K562 (cell line): ENCODE measurements at regions not wholly inside any gene's neighbourhood (a gene's known extent, or its start where the extent isn't known, plus 50 kb on each side); places are given as distances from the start of the nearest gene placed in this dataset.

Experiments used
- ATAC-seq: fragments of 200-7000 bp; cut with Tn5 transposase; 3 replicates; pipeline ENCODE4 v1.9.1; 2020; ENCODE audit warnings: moderate library complexity
- BruUV-seq: library from RNA; stranded (reverse); fragments of 400-500 nt; replicated peaks from 2 replicates; lab custom pipeline; 2021; lab: Mats Ljungman, UMichigan
- CTCF ChIA-PET: fragments of 300-600 bp; formaldehyde crosslinking; extraction: SDS; loops from one replicate; lab custom pipeline; 2021; ENCODE audit warnings: low intra/inter-chr PET ratio; lab: Yijun Ruan, JAX
- POLR2A ChIA-PET: fragments of 300-600, 350-650 bp; sonication (Branson Sonifier 250); formaldehyde crosslinking; extraction: SDS; loops from one replicate; lab custom pipeline; 2021; ENCODE audit warnings: antibody characterized with exemption, inconsistent platforms; lab: Yijun Ruan, JAX
- DNase-seq, 4 experiments: peaks; one replicate each; pipeline versions ENCODE4 v3.0.0 to v3.0.0-alpha.2; 2011 to 2018; ENCODE audit warnings: low spot score in 3 of 4, mixed read lengths in 3 of 4; ENCODE audit errors: extremely low read depth in 1 of 4
- FAIRE-seq: peaks from 2 replicates; lab custom pipeline; 2011; peaks lifted over from hg19 to GRCh38; lab: Jason Lieb, UNC
- H2AFZ ChIP-seq: 2 replicates; pipeline ENCODE4 v1.6.0; 2011; ENCODE audit warnings: low read depth, low read length, control low read depth, inconsistent platforms
- H3K27ac ChIP-seq: fragments of 200-600 bp; 3 replicates; pipeline ENCODE4 v1.8.0; 2011; ENCODE audit warnings: low read depth, mild to moderate bottlenecking, control low read depth, inconsistent platforms, low read length, moderate library complexity, mixed read lengths; ENCODE audit errors: extremely low read depth
- H3K27me3 ChIP-seq, 2 experiments: fragments of 300-600 bp in 1 of 2; 2 replicates in 1 of 2; 3 replicates in 1 of 2; pipeline versions ENCODE4 v1.6.0 to v1.8.0; 2011; ENCODE audit warnings: inconsistent platforms in 2 of 2, low read length in 2 of 2, mild to moderate bottlenecking in 1 of 2, mixed read lengths in 1 of 2, moderate library complexity in 1 of 2; ENCODE audit not compliant: control insufficient read depth in 2 of 2, insufficient read depth in 2 of 2
- H3K36me3 ChIP-seq: fragments of 300-600 bp; 3 replicates; pipeline ENCODE4 v1.8.0; 2011; ENCODE audit warnings: mild to moderate bottlenecking, low read length, inconsistent platforms; ENCODE audit not compliant: control insufficient read depth, insufficient read depth
- H3K4me1 ChIP-seq, 2 experiments: fragments of 200-600 bp in 1 of 2; replicated peaks in 1 of 2; 2 replicates in 1 of 2; 3 replicates in 1 of 2; pipeline versions ENCODE4 v1.5.1 to v1.8.0; 2011; ENCODE audit warnings: inconsistent platforms in 2 of 2, low read length in 2 of 2, mild to moderate bottlenecking in 1 of 2, mixed read lengths in 1 of 2, moderate library complexity in 1 of 2; ENCODE audit not compliant: control insufficient read depth in 2 of 2, insufficient read depth in 2 of 2
- H3K4me2 ChIP-seq: 2 replicates; pipeline ENCODE4 v1.6.1; 2011; ENCODE audit warnings: low read length, control low read depth, inconsistent platforms, mixed read lengths; ENCODE audit not compliant: insufficient read depth
- H3K4me3 ChIP-seq: fragments of 200-600 bp; sonication (generic), shearing (Covaris generic); 2 replicates; pipeline ENCODE4 v1.5.1; 2016; ENCODE audit warnings: control low read depth, inconsistent platforms
- H3K79me2 ChIP-seq: fragments of 200-600 bp; 3 replicates; pipeline ENCODE4 v1.8.0; 2011; ENCODE audit warnings: low read length, inconsistent platforms; ENCODE audit not compliant: control insufficient read depth, insufficient read depth
- H3K9ac ChIP-seq, 2 experiments: 2 replicates each; pipeline versions ENCODE4 v1.6.0 to v1.6.1; 2011; ENCODE audit warnings: low read depth in 2 of 2, low read length in 2 of 2, control low read depth in 1 of 2, inconsistent platforms in 1 of 2, mild to moderate bottlenecking in 1 of 2, mixed read lengths in 1 of 2; ENCODE audit not compliant: insufficient read depth in 1 of 2
- H3K9me1 ChIP-seq: one replicate; pipeline ENCODE4 v1.6.0; 2011; ENCODE audit warnings: inconsistent platforms, mild to moderate bottlenecking, low read length, moderate library complexity; ENCODE audit not compliant: control insufficient read depth, insufficient read depth
- H3K9me3 ChIP-seq: replicated peaks from 2 replicates; pipeline ENCODE4 v1.5.1; 2011; ENCODE audit warnings: low read depth, low read length, inconsistent platforms; ENCODE audit not compliant: control insufficient read depth, insufficient read depth
- H4K20me1 ChIP-seq: replicated peaks from 2 replicates; pipeline ENCODE4 v1.6.1; 2011; ENCODE audit warnings: low read length, inconsistent platforms, mixed read lengths; ENCODE audit not compliant: control insufficient read depth, insufficient read depth
- ARHGAP35 ChIP-seq: fragments of 450-650 bp; IDR thresholded peaks from 2 replicates; pipeline ENCODE4 v1.6.1; 2018; ENCODE audit not compliant: partially characterized antibody
- CBX3 ChIP-seq, 2 experiments: IDR thresholded peaks; 1 replicate in 1 of 2; 2 replicates in 1 of 2; pipeline ENCODE4 v1.6.1; 2012; ENCODE audit warnings: inconsistent platforms in 2 of 2, low read length in 2 of 2, borderline replicate concordance in 1 of 2, control low read depth in 1 of 2
- FOXK2 ChIP-seq, 2 experiments: fragments of 450-650 bp; IDR thresholded peaks in 1 of 2; conservative IDR thresholded peaks in 1 of 2; 2 replicates each; pipeline ENCODE4 v1.6.1; 2016; ENCODE audit warnings: low read depth in 2 of 2, mild to moderate bottlenecking in 1 of 2
- JUND ChIP-seq, 2 experiments: IDR thresholded peaks; 2 replicates in 1 of 2; 3 replicates in 1 of 2; pipeline ENCODE4 v1.6.1; 2011; ENCODE audit warnings: borderline replicate concordance in 2 of 2, low read depth in 2 of 2, low read length in 2 of 2, improper control_type of control experiment in 1 of 2, missing biosample characterization in 1 of 2, missing genetic modification characterization in 1 of 2, missing genetic modification reagents in 1 of 2
- LARP7 ChIP-seq: fragments of 450-650 bp; IDR thresholded peaks from 2 replicates; pipeline ENCODE4 v1.6.1; 2016
- MCM7 ChIP-seq, 2 experiments: fragments of 450-650 bp; IDR thresholded peaks; 2 replicates each; pipeline ENCODE4 v1.6.1; 2016 to 2018
- NR1H2 ChIP-seq: sonication (generic); formaldehyde crosslinking; IDR thresholded peaks from 2 replicates; pipeline ENCODE4 v1.4.0; 2020; ENCODE audit warnings: mild to moderate bottlenecking, missing genetic modification reagents
- PTTG1 ChIP-seq: fragments of 450-650 bp; IDR thresholded peaks from 2 replicates; pipeline ENCODE4 v1.6.1; 2016; ENCODE audit warnings: low read depth, mild to moderate bottlenecking, missing genetic modification characterization, missing compliant biosample characterization
- WGBS: fragments of 100-300 bp; shearing (Covaris generic); methylation state at CpG from one replicate; pipeline ENCODE4 v1.1.6; 2016; ENCODE audit warnings: low coverage, mixed read lengths; ENCODE audit not compliant: insufficient coverage; ENCODE audit errors: missing lambda C conversion rate; 5-methylcytosine and 5-hydroxymethylcytosine counted together
- in situ Hi-C: fragments of 300-500 bp; cut with MboI; formaldehyde crosslinking; loops from 4 replicates; pipeline ENCODE4 v1.15.0; 2018; ENCODE audit warnings: inconsistent platforms, mixed read lengths
- intact Hi-C: fragments of 100-400 bp; cut with micrococcal nuclease; formaldehyde crosslinking; loops from 2 replicates; pipeline ENCODE4 v1.14.2; 2022
- TF ChIP-seq, protein P1 (sequence below): fragments of 450-650 bp; formaldehyde crosslinking; IDR thresholded peaks from 2 replicates; pipeline ENCODE4 v1.4.0; 2022; ENCODE audit warnings: missing genetic modification characterization
- TF ChIP-seq, protein P2 (sequence below): fragments of 450-650 bp; IDR thresholded peaks from 2 replicates; pipeline ENCODE4 v1.6.1; 2014; ENCODE audit warnings: low read depth, mild to moderate bottlenecking, moderate library complexity, borderline replicate concordance
- TF ChIP-seq, protein P3 (sequence below): fragments of 450-650 bp; IDR thresholded peaks from 2 replicates; pipeline ENCODE4 v1.6.1; 2016; ENCODE audit warnings: antibody characterized with exemption
- TF ChIP-seq, protein P4 (sequence below), 2 experiments: fragments of 450-650 bp; conservative IDR thresholded peaks; 2 replicates each; pipeline ENCODE4 v1.6.1; 2017; ENCODE audit warnings: mild to moderate bottlenecking in 2 of 2, moderate library complexity in 2 of 2
- TF ChIP-seq, protein P5 (sequence below): fragments of 450-650 bp; formaldehyde crosslinking; conservative IDR thresholded peaks from 2 replicates; pipeline ENCODE4 v1.4.0; 2022; ENCODE audit warnings: mild to moderate bottlenecking, missing genetic modification characterization

DNA sequence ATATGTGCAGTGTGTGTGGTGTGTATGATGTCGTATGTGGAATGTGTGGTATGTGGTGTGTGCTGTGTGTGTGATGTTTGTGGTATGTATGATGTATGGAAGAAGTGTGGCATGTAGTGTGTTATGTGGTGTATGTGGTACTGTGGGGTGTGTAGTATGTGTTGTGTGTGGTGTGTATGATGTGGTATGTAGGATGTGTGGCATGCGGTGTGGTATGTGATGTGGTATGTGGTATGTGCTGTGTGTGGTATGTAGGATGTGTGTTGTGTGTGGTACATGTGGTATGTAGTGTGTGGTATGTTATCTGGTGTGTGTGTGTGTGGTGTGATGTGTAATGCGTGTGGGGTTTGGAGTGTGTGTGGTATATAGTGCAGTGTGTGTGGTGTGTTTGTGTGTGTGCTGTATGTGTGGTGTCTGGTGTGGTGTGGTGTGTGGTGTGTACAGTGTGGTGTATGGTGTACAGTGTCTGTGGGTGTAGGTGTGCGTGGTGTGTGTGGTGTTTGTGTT, 129.6 kb downstream of the ATP6V0E2 start:
- FAIRE-seq (peak; percentile 74), DNase-seq (peak in 3 of 4 experiments; percentile 4 to 8 (median 6)), ATAC-seq (no peak)
- Histone ChIP-seq H4K20me1 (no peaks in the 10 kb centered on the region; the same call in 1 of the 2 replicates), H3K79me2 (no peaks in the 10 kb centered on the region), H3K9ac (no peak overlapping the region), H3K4me2 (no peak overlapping the region), H3K36me3 (no peaks in the 10 kb centered on the region), H3K9me1 (no peaks in the 10 kb centered on the region), H3K4me3 (no peak overlapping the region), H3K9me3 (no peaks in the 10 kb centered on the region; the same call in 1 of the 2 replicates), H3K4me1 (no peaks in the 10 kb centered on the region), H3K27ac (no peak overlapping the region; the same call in 2 of the 3 replicates), H2AFZ (no peak overlapping the region), H3K27me3 (peaks cover 2 to 3% of the 10 kb centered on the region in 2 experiments; a peak in 1 of 5 replicates)
- ChIA-PET CTCF (no interaction called here), POLR2A (no interaction called here)
- intact Hi-C loops (no loop called here), in situ Hi-C loops (no loop called here)
- BruUV-seq: no TSS peak
- WGBS: 7% methylated on average over 4 of the region's 4 CpGs
- TF ChIP-seq LARP7 (peak; percentile 86; the same call in 1 of the 2 replicates), PTTG1 (no peak), JUND (IDR thresholded peaks at IDR 0.05; ENCODE audit: borderline replicate concordance, low read depth, low read length) (no peak), JUND (tag; IDR thresholded peaks at IDR 0.05; ENCODE audit: borderline replicate concordance, low read depth, low read length) (no peak), ARHGAP35 (peak; percentile 37), NR1H2 (CRISPR knock-in tag) (no peak), MCM7 (IDR thresholded peaks at IDR 0.05) (peak in 1 of 2 experiments; percentile 38; a peak in 1 of 4 replicates), CBX3 (IDR thresholded peaks at IDR 0.05; ENCODE audit: borderline replicate concordance in 1 of 2, low read length in 2 of 2) (peak in 1 of 2 experiments; percentile 21; a peak in 1 of 3 replicates), FOXK2 (conservative IDR thresholded peaks at IDR 0.05 in 1 of 2, IDR thresholded peaks at IDR 0.05 in 1 of 2; ENCODE audit: low read depth in 2 of 2) (0 out of 4 replicates have a peak, but pooled peaks of 1 of the 2 experiments have one; percentile 27)
- TF ChIP-seq, protein P1, sequence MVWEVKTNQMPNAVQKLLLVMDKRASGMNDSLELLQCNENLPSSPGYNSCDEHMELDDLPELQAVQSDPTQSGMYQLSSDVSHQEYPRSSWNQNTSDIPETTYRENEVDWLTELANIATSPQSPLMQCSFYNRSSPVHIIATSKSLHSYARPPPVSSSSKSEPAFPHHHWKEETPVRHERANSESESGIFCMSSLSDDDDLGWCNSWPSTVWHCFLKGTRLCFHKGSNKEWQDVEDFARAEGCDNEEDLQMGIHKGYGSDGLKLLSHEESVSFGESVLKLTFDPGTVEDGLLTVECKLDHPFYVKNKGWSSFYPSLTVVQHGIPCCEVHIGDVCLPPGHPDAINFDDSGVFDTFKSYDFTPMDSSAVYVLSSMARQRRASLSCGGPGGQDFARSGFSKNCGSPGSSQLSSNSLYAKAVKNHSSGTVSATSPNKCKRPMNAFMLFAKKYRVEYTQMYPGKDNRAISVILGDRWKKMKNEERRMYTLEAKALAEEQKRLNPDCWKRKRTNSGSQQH (CRISPR knock-in tag): peak; percentile 69; the same call in 1 of the 2 replicates
- TF ChIP-seq, protein P2, sequence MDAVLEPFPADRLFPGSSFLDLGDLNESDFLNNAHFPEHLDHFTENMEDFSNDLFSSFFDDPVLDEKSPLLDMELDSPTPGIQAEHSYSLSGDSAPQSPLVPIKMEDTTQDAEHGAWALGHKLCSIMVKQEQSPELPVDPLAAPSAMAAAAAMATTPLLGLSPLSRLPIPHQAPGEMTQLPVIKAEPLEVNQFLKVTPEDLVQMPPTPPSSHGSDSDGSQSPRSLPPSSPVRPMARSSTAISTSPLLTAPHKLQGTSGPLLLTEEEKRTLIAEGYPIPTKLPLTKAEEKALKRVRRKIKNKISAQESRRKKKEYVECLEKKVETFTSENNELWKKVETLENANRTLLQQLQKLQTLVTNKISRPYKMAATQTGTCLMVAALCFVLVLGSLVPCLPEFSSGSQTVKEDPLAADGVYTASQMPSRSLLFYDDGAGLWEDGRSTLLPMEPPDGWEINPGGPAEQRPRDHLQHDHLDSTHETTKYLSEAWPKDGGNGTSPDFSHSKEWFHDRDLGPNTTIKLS: no peak
- TF ChIP-seq, protein P3, sequence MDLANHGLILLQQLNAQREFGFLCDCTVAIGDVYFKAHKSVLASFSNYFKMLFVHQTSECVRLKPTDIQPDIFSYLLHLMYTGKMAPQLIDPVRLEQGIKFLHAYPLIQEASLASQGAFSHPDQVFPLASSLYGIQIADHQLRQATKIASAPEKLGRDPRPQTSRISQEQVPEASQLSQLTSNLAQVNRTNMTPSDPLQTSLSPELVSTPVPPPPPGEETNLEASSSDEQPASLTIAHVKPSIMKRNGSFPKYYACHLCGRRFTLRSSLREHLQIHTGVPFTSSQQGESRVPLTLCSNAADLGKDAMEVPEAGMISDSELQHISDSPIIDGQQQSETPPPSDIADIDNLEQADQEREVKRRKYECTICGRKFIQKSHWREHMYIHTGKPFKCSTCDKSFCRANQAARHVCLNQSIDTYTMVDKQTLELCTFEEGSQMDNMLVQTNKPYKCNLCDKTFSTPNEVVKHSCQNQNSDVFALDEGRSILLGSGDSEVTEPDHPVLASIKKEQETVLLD: 0 out of 2 replicates have a peak, but pooled peaks have one; percentile 37
- TF ChIP-seq, protein P4, sequence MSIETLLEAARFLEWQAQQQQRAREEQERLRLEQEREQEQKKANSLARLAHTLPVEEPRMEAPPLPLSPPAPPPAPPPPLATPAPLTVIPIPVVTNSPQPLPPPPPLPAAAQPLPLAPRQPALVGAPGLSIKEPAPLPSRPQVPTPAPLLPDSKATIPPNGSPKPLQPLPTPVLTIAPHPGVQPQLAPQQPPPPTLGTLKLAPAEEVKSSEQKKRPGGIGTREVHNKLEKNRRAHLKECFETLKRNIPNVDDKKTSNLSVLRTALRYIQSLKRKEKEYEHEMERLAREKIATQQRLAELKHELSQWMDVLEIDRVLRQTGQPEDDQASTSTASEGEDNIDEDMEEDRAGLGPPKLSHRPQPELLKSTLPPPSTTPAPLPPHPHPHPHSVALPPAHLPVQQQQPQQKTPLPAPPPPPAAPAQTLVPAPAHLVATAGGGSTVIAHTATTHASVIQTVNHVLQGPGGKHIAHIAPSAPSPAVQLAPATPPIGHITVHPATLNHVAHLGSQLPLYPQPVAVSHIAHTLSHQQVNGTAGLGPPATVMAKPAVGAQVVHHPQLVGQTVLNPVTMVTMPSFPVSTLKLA (conservative IDR thresholded peaks at IDR 0.05): no peak
- TF ChIP-seq, protein P5, sequence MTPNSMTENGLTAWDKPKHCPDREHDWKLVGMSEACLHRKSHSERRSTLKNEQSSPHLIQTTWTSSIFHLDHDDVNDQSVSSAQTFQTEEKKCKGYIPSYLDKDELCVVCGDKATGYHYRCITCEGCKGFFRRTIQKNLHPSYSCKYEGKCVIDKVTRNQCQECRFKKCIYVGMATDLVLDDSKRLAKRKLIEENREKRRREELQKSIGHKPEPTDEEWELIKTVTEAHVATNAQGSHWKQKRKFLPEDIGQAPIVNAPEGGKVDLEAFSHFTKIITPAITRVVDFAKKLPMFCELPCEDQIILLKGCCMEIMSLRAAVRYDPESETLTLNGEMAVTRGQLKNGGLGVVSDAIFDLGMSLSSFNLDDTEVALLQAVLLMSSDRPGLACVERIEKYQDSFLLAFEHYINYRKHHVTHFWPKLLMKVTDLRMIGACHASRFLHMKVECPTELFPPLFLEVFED: peak; percentile 41; the same call in 1 of the 2 replicates
